Endodermal cell (in vitro differentiated cells): ENCODE measurements at regions not wholly inside any gene's neighbourhood (a gene's known extent, or its start where the extent isn't known, plus 50 kb on each side); places are given as distances from the start of the nearest gene placed in this dataset.

Experiments
- DNase-seq: peaks from one replicate; pipeline ENCODE4 v3.0.0-alpha.2; 2017
- H3K27ac ChIP-seq: 2 replicates; pipeline ENCODE4 v1.5.1; 2013; ENCODE audit warnings: mild to moderate bottlenecking, low read depth, low read length, moderate library complexity
- H3K27me3 ChIP-seq: 2 replicates; pipeline ENCODE4 v1.6.1; 2013; ENCODE audit warnings: mild to moderate bottlenecking, low read length, moderate library complexity; ENCODE audit not compliant: insufficient read depth, control insufficient read depth, poor library complexity, severe bottlenecking
- H3K36me3 ChIP-seq: 2 replicates; pipeline ENCODE4 v1.7.0; 2013; ENCODE audit warnings: mild to moderate bottlenecking, low read length, moderate library complexity; ENCODE audit not compliant: control insufficient read depth, insufficient read depth
- H3K4me1 ChIP-seq: one replicate; pipeline ENCODE4 v1.7.0; 2013; ENCODE audit warnings: low read length; ENCODE audit not compliant: control insufficient read depth, insufficient read depth
- H3K4me3 ChIP-seq: 2 replicates; pipeline ENCODE4 v1.5.1; 2013; ENCODE audit warnings: mild to moderate bottlenecking, low read length, moderate library complexity
- H3K9ac ChIP-seq: 2 replicates; pipeline ENCODE4 v1.6.1; 2013; ENCODE audit warnings: mild to moderate bottlenecking, low read length, moderate library complexity; ENCODE audit not compliant: poor library complexity, severe bottlenecking; ENCODE audit errors: extremely low read depth
- H3K9me3 ChIP-seq: 2 replicates; pipeline ENCODE4 v1.6.1; 2013; ENCODE audit warnings: mild to moderate bottlenecking, low read length, moderate library complexity; ENCODE audit not compliant: control insufficient read depth
- H3K27ac Mint-ChIP-seq: 2 replicates; pipeline ENCODE4 v1.8.0; 2020; ENCODE audit warnings: mixed read lengths
- H3K27me3 Mint-ChIP-seq: 2 replicates; pipeline ENCODE4 v1.8.0; 2021; ENCODE audit warnings: mild to moderate bottlenecking, mixed read lengths; ENCODE audit not compliant: insufficient read depth
- H3K36me3 Mint-ChIP-seq: 2 replicates; pipeline ENCODE4 v1.8.0; 2020; ENCODE audit warnings: low read depth, mixed read lengths
- H3K4me1 Mint-ChIP-seq: 2 replicates; pipeline ENCODE4 v1.8.0; 2020; ENCODE audit warnings: mixed read lengths
- H3K4me3 Mint-ChIP-seq: 2 replicates; pipeline ENCODE4 v1.8.0; 2020; ENCODE audit warnings: mild to moderate bottlenecking, moderate library complexity, mixed read lengths
- H3K9me3 Mint-ChIP-seq: 2 replicates; pipeline ENCODE4 v1.8.0; 2020; ENCODE audit warnings: mild to moderate bottlenecking, mixed read lengths
- CTCF ChIP-seq: fragments of 200-600 bp; sonication (generic); conservative IDR thresholded peaks from 2 replicates; pipeline ENCODE4 v1.5.0; 2021; ENCODE audit warnings: antibody characterized with exemption, mild to moderate bottlenecking
- WGBS, 2 experiments: methylation state at CpG; one replicate each; pipeline versions ENCODE4 v1.1.5 to v1.1.7; 2013; ENCODE audit warnings: missing lambda C conversion rate in 2 of 2, mixed read lengths in 1 of 2; ENCODE audit not compliant: insufficient coverage in 1 of 2, insufficient read length in 1 of 2; 5-methylcytosine and 5-hydroxymethylcytosine counted together

DNA sequence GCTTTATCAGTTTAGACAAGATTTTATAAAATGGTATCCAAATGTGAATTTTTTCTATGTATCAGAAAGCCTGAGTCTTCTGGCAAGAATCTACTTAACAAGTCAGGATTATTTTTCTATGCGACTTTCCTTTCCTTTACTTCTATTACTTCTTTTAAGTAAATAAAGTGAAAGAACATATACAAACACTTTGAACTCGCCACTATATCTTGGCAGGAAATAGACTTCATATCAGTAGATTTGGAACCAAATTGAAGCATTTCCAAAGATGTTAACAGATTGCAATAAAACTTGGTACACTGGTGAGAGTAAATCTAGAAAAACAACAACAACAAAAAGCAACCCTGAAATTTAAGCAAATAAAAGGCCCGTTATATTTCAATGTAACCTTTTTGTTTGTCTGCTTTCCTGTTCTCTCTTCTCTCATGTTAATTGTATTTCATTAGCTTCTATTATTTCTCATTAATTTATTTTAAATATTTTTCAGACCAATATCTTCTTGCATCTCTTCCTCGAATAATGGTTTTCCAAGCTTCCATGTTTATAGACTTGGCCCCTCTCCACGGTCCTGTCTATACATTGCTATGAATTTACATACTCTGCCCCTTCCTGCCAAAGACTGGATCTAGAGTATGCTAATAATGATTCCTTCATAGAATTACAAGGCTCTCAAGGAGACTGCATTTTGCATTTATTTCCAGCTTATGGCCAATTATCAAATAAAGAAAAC is 843.6 kb downstream of the ADGRL2 start:
- no peak for TF ChIP-seq CTCF
- Histone ChIP-seq H3K9me3 (peaks cover 4% of the 10 kb centered on the region), H3K4me1 (peaks cover 13% of the 10 kb centered on the region), H3K36me3 (no peaks in the 10 kb centered on the region), H3K27me3 (no peaks in the 10 kb centered on the region), H3K4me3 (no peak overlapping the region), H3K9ac (no peak overlapping the region), H3K27ac (no peak overlapping the region)
- Mint-ChIP-seq H3K4me3 (no peak overlapping the region), H3K4me1 (peaks cover 46% of the 10 kb centered on the region), H3K9me3 (no peaks in the 10 kb centered on the region), H3K27ac (no peak overlapping the region), H3K36me3 (no peaks in the 10 kb centered on the region), H3K27me3 (no peaks in the 10 kb centered on the region)
- 75 to 88% methylated on average over 1 to 4 of the region's 5 CpGs for WGBS, 2 experiments
- DNase-seq = no peak

GRCh38 chr1:82640352-82640751 is 839.6 kb downstream of the ADGRL2 start:
- DNase-seq = no peak
- 86 to 100% methylated on average over 1 of the region's 1 CpG for WGBS, 2 experiments
- H3K27ac ChIP-seq = no peak overlapping the region
- Mint-ChIP-seq H3K27ac (no peak overlapping the region), H3K27me3 (no peaks in the 10 kb centered on the region), H3K9me3 (no peaks in the 10 kb centered on the region), H3K36me3 (no peaks in the 10 kb centered on the region), H3K4me1 (peaks cover 24% of the 10 kb centered on the region), H3K4me3 (no peak overlapping the region)
- H3K9ac ChIP-seq = no peak overlapping the region
- TF ChIP-seq CTCF = no peak
- no peaks in the 10 kb centered on the region for H3K27me3 ChIP-seq
- H3K4me3 ChIP-seq = no peak overlapping the region
- peaks cover 1% of the 10 kb centered on the region for H3K9me3 ChIP-seq
- peaks cover 4% of the 10 kb centered on the region for H3K4me1 ChIP-seq
- H3K36me3 ChIP-seq = no peaks in the 10 kb centered on the region

GRCh38 chr1:82634266-82634665 is 833.5 kb downstream of the ADGRL2 start:
- H3K9me3 ChIP-seq = no peaks in the 10 kb centered on the region
- 80% methylated on average over 1 of the region's 1 CpG; no CpG with 5 or more reads in 1 of the 2 experiments for WGBS, 2 experiments
- H3K27me3 Mint-ChIP-seq = no peaks in the 10 kb centered on the region
- no peak overlapping the region for H3K4me3 ChIP-seq
- no peak overlapping the region for H3K4me3 Mint-ChIP-seq
- H3K27me3 ChIP-seq = no peaks in the 10 kb centered on the region
- no peaks in the 10 kb centered on the region for H3K9me3 Mint-ChIP-seq
- H3K4me1 ChIP-seq = no peaks in the 10 kb centered on the region
- H3K4me1 Mint-ChIP-seq = peaks cover 6% of the 10 kb centered on the region
- no peak overlapping the region for H3K27ac ChIP-seq
- no peak for TF ChIP-seq CTCF
- H3K9ac ChIP-seq = no peak overlapping the region
- no peak for DNase-seq
- no peak overlapping the region for H3K27ac Mint-ChIP-seq
- H3K36me3 Mint-ChIP-seq = no peaks in the 10 kb centered on the region
- H3K36me3 ChIP-seq = no peaks in the 10 kb centered on the region
